Upper lobe of left lung (tissue), 4 donors: ENCODE measurements at regions not wholly inside any gene's neighbourhood (a gene's known extent, or its start where the extent isn't known, plus 50 kb on each side); places are given as distances from the start of the nearest gene placed in this dataset.

ENCODE experiments used
- CTCF ChIP-seq, 6 experiments: fragments of 450-650 bp in 4 of 6; fragments of 200-600 bp in 2 of 6; sonication (generic) in 2 of 6; IDR thresholded peaks; one replicate each; pipeline ENCODE4 v1.5.1; 2016 to 2019; ENCODE audit warnings: antibody characterized with exemption in 6 of 6
- EP300 ChIP-seq, 4 donors: sonication (generic); formaldehyde crosslinking; IDR thresholded peaks; one replicate each; pipeline ENCODE4 v1.5.1; 2017; ENCODE audit warnings: antibody characterized with exemption in 4 of 4, control low read depth in 2 of 4
- POLR2A ChIP-seq, 4 donors: fragments of 450-650 bp; IDR thresholded peaks; one replicate each; pipeline ENCODE4 v1.5.1; 2016 to 2017; ENCODE audit warnings: antibody characterized with exemption in 4 of 4, mild to moderate bottlenecking in 2 of 4
- POLR2AphosphoS5 ChIP-seq, 2 donors: sonication (generic); formaldehyde crosslinking; IDR thresholded peaks; one replicate each; pipeline ENCODE4 v1.5.1; 2017; ENCODE audit warnings: antibody characterized with exemption in 2 of 2

GRCh38 chr2:76445880-76446279 lies 735.2 kb upstream of the GCFC2 start:
- TF ChIP-seq EP300 (IDR thresholded peaks at IDR 0.05) (no peak), CTCF (IDR thresholded peaks at IDR 0.05) (no peak), POLR2AphosphoS5 (IDR thresholded peaks at IDR 0.05) (no peak), POLR2A (IDR thresholded peaks at IDR 0.05) (no peak)
